ENCODE measurements at regions not wholly inside any gene's neighbourhood (a gene's known extent, or its start where the extent isn't known, plus 50 kb on each side); places are given as distances from the start of the nearest gene placed in this dataset.

- TF ChIP-seq CTCF (IDR thresholded peaks at IDR 0.05) (no peak), POLR2A (IDR thresholded peaks at IDR 0.05) (no peak)
- intact Hi-C loops (cut with DNase I), result no loop called here
- Histone ChIP-seq H3K36me3 (no peaks in the 10 kb centered on the region), H3K4me1 (no peaks in the 10 kb centered on the region), H3K27me3 (no peaks in the 10 kb centered on the region), H3K27ac (no peak overlapping the region), H3K4me3 (no peak overlapping the region), H3K9me3 (no peaks in the 10 kb centered on the region)
- no peak for DNase-seq
These were observed 165.7 kb upstream of the PTPRK start for GRCh38 chr6:128686084-128686483.

- intact Hi-C loops (cut with DNase I), result no loop called here
- H3K4me3 ChIP-seq, result no peak overlapping the region
- H3K4me1 ChIP-seq, result peaks cover 0 to 13% (median 0%) of the 10 kb centered on the region in 3 donors
- H3K9me3 ChIP-seq, result no peaks in the 10 kb centered on the region
- no peak for TF ChIP-seq CTCF (IDR thresholded peaks at IDR 0.05)
- TF ChIP-seq POLR2A (IDR thresholded peaks at IDR 0.05), result no peak
- no peak overlapping the region for H3K27ac ChIP-seq
- no peaks in the 10 kb centered on the region for H3K36me3 ChIP-seq
- no peak for DNase-seq
- no peaks in the 10 kb centered on the region for H3K27me3 ChIP-seq
These were observed 156.1 kb upstream of the PTPRK start for GRCh38 chr6:128676456-128676855.

- no peak for DNase-seq
- no peaks in the 10 kb centered on the region for H3K36me3 ChIP-seq
- TF ChIP-seq POLR2A (IDR thresholded peaks at IDR 0.05) (no peak), CTCF (IDR thresholded peaks at IDR 0.05) (no peak)
- intact Hi-C loops (cut with DNase I), result no loop called here
- no peak overlapping the region for H3K27ac ChIP-seq
- 75 to 84% methylated on average over 3 of the region's 3 CpGs for WGBS, 2 donors
- H3K27me3 ChIP-seq, result peaks cover 0 to 2% (median 0%) of the 10 kb centered on the region in 4 donors
- H3K4me1 ChIP-seq, result peaks cover 0 to 11% (median 0%) of the 10 kb centered on the region in 3 donors
- no peaks in the 10 kb centered on the region for H3K9me3 ChIP-seq
- no peak overlapping the region for H3K4me3 ChIP-seq
These were observed 151.6 kb upstream of the PTPRK start for GRCh38 chr6:128672023-128672422.

GRCh38 chr6:128667339-128667858 lies 147.0 kb upstream of the PTPRK start:
- H3K4me1 ChIP-seq, result no peaks in the 10 kb centered on the region
- no peak for DNase-seq
- H3K4me3 ChIP-seq, result no peak overlapping the region
- intact Hi-C loops (cut with DNase I), result no loop called here
- WGBS, 2 donors, result 76 to 81% methylated on average over 4 of the region's 4 CpGs
- no peaks in the 10 kb centered on the region for H3K36me3 ChIP-seq
- TF ChIP-seq CTCF (IDR thresholded peaks at IDR 0.05) (no peak), POLR2A (IDR thresholded peaks at IDR 0.05) (no peak)
- H3K27me3 ChIP-seq, result peaks cover 0 to 4% (median 0%) of the 10 kb centered on the region in 4 donors
- H3K9me3 ChIP-seq, result no peaks in the 10 kb centered on the region
- H3K27ac ChIP-seq, result no peak overlapping the region

- TF ChIP-seq POLR2A (IDR thresholded peaks at IDR 0.05) (no peak), CTCF (IDR thresholded peaks at IDR 0.05) (no peak)
- no peak for DNase-seq
- WGBS, 2 donors, result 67 to 69% methylated on average over 2 of the region's 2 CpGs
- peaks cover 0 to 4% (median 0%) of the 10 kb centered on the region in 4 donors for H3K27me3 ChIP-seq
- intact Hi-C loops (cut with DNase I), result no loop called here
- no peak overlapping the region for H3K27ac ChIP-seq
- no peaks in the 10 kb centered on the region for H3K4me1 ChIP-seq
- H3K36me3 ChIP-seq, result no peaks in the 10 kb centered on the region
- H3K4me3 ChIP-seq, result no peak overlapping the region
- H3K9me3 ChIP-seq, result no peaks in the 10 kb centered on the region
These were observed 146.0 kb upstream of the PTPRK start for GRCh38 chr6:128666405-128666804.

All from esophagus squamous epithelium (tissue), 5 donors.